NCI-H1436 treated with DMSO at 0.1 percent for 48 hours (cell line): ENCODE measurements at regions not wholly inside any gene's neighbourhood (a gene's known extent, or its start where the extent isn't known, plus 50 kb on each side); places are given as distances from the start of the nearest gene placed in this dataset.

Experiments
- DNase-seq: peaks from one replicate; lab custom pipeline; 2025; lab: John Stamatoyannopoulos, UW

- no peak for DNase-seq
These were observed 50.9 kb upstream of the RXRA start for GRCh38 chr9:134275375-134275774.

- no peak for DNase-seq
These were observed 49.6 kb upstream of the RXRA start for GRCh38 chr9:134276453-134277245.
